Breast epithelium (tissue), 4 donors: ENCODE measurements at regions not wholly inside any gene's neighbourhood (a gene's known extent, or its start where the extent isn't known, plus 50 kb on each side); places are given as distances from the start of the nearest gene placed in this dataset.

ENCODE experiments used
- DNase-seq, 2 donors: peaks; one replicate each; pipeline ENCODE4 v3.0.0-alpha.2; 2019; ENCODE audit warnings: low spot score in 2 of 2
- H3K27ac ChIP-seq, 2 donors: fragments of 200-600 bp; sonication (generic) in 1 of 2; one replicate each; pipeline ENCODE4 v1.5.1; 2016 to 2019; ENCODE audit warnings: mild to moderate bottlenecking in 1 of 2
- H3K27me3 ChIP-seq, 2 donors: fragments of 200-600 bp; sonication (generic) in 1 of 2; one replicate each; pipeline versions ENCODE4 v1.5.1 to v1.6.0; 2017 to 2019; ENCODE audit warnings: control low read depth in 1 of 2, mild to moderate bottlenecking in 1 of 2
- H3K36me3 ChIP-seq: fragments of 200-600 bp; one replicate; pipeline ENCODE4 v1.5.1; 2019
- H3K4me1 ChIP-seq, 2 donors: fragments of 200-600 bp; sonication (generic); one replicate each; pipeline ENCODE4 v1.5.1; 2016 to 2019; ENCODE audit warnings: control low read depth in 1 of 2
- H3K4me3 ChIP-seq, 3 donors: fragments of 200-600 bp; sonication (generic); 1 replicate in 2 of 3; 2 replicates in 1 of 3; pipeline ENCODE4 v1.5.1; 2016 to 2019; ENCODE audit warnings: mild to moderate bottlenecking in 3 of 3, moderate library complexity in 2 of 3
- H3K9me3 ChIP-seq, 2 donors: fragments of 200-600 bp; sonication (generic) in 1 of 2; one replicate each; pipeline ENCODE4 v1.5.1; 2016 to 2019; ENCODE audit warnings: control low read depth in 1 of 2
- CTCF ChIP-seq, 3 donors: fragments of 450-650 bp; IDR thresholded peaks; one replicate each; pipeline ENCODE4 v1.5.1; 2016 to 2017; ENCODE audit warnings: antibody characterized with exemption in 3 of 3, mild to moderate bottlenecking in 3 of 3, moderate library complexity in 3 of 3
- POLR2A ChIP-seq: fragments of 450-650 bp; IDR thresholded peaks from one replicate; pipeline ENCODE4 v1.6.1; 2016; ENCODE audit warnings: antibody characterized with exemption, mild to moderate bottlenecking, moderate library complexity
- POLR2AphosphoS5 ChIP-seq, 3 donors: sonication (generic); formaldehyde crosslinking; IDR thresholded peaks; one replicate each; pipeline ENCODE4 v1.6.1; 2017; ENCODE audit warnings: antibody characterized with exemption in 3 of 3
- intact Hi-C: fragments of 100-400 bp; cut with DNase I; formaldehyde crosslinking; loops from one replicate; pipeline ENCODE4 v1.15.1; 2023; ENCODE audit warnings: low total_unique reads

- H3K9me3 ChIP-seq: no peaks in the 10 kb centered on the region
- H3K36me3 ChIP-seq: no peaks in the 10 kb centered on the region
- H3K4me1 ChIP-seq: no peaks in the 10 kb centered on the region
- no peak for DNase-seq
- H3K27me3 ChIP-seq: no peaks in the 10 kb centered on the region
- H3K4me3 ChIP-seq: no peak overlapping the region
- no peak overlapping the region for H3K27ac ChIP-seq
- TF ChIP-seq POLR2AphosphoS5 (IDR thresholded peaks at IDR 0.05) (no peak), CTCF (IDR thresholded peaks at IDR 0.05) (no peak), POLR2A (no peak)
- intact Hi-C loops: no loop called here
Observed at GRCh38 chr11:92482492-92483060, 258.0 kb downstream of the FAT3 start.

DNA sequence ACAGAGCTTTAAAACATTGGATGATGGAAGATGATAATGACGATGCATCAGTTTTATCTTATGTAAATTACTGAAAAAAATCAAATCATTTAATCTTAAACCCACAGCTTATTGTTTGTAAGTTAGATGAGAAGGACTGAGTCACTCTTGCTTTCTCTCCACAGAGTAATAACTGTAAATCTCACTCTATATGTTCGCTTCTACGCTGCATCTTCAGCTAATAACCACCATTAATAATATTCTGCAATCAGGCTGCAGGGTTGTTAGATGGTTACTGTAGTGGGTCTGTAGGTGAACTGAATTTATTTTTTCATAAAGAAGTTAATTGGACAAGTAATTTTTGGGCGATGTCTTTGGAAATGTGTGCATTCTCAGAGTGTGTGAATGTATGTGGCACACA is 260.0 kb downstream of the FAT3 start:
- intact Hi-C loops: no loop called here
- Histone ChIP-seq H3K27me3 (no peaks in the 10 kb centered on the region), H3K36me3 (no peaks in the 10 kb centered on the region), H3K4me3 (no peak overlapping the region), H3K27ac (no peak overlapping the region), H3K4me1 (no peaks in the 10 kb centered on the region), H3K9me3 (no peaks in the 10 kb centered on the region)
- TF ChIP-seq POLR2A (no peak), CTCF (IDR thresholded peaks at IDR 0.05) (no peak), POLR2AphosphoS5 (IDR thresholded peaks at IDR 0.05) (no peak)
- no peak for DNase-seq

DNA sequence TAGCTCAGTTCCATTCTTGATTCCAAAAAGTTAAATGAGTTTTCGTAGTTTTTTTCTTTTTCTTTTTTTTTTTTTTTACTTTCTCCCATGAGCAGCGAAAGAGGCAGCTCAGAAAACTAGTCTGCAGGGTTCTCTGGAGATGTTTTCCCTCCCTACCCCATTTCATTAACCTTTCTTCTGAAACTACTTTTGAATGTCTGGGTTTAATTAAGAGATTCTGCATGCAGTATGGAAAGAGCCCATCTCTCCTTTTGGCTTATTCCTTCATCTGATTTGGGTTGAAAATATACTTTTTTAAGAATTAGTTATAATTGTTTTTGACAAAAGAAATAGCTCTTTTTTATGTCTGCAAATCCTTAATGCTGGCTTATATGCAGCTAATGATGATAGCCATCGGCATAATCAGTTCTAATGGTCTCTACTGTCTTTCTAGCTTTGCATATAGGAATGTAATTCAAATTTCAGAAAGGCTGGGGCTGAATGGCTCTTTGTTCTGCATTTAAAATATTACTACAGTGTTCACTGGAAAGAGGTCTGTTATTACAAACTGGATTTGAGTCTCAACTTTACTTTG is 265.3 kb downstream of the FAT3 start:
- Histone ChIP-seq H3K4me1 (no peaks in the 10 kb centered on the region), H3K9me3 (no peaks in the 10 kb centered on the region), H3K36me3 (no peaks in the 10 kb centered on the region), H3K4me3 (no peak overlapping the region), H3K27ac (no peak overlapping the region), H3K27me3 (no peaks in the 10 kb centered on the region)
- TF ChIP-seq POLR2AphosphoS5 (IDR thresholded peaks at IDR 0.05) (no peak), POLR2A (no peak), CTCF (IDR thresholded peaks at IDR 0.05) (no peak)
- intact Hi-C loops: no loop called here
- DNase-seq: no peak

DNA sequence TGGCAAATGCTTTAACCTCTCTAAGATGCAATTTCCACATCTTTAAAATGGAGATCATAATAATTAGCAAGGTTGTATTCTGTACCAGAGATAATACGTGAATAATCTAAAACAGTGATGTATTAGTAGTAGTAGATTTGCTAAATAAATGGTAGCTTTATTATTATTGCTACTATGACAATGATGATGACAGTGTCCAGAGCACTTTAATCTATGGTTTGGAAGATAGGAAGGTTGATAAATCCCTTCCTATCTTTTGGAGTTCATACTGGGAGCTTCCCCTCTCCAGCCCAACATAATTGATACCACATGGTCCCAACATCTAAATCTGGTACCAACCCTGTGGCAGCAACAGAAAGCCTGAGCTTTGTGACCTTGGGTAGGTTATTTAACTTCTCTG is 267.8 kb downstream of the FAT3 start:
- no peak for TF ChIP-seq POLR2A
- TF ChIP-seq CTCF (IDR thresholded peaks at IDR 0.05): no peak
- no peaks in the 10 kb centered on the region for H3K27me3 ChIP-seq
- intact Hi-C loops: no loop called here
- no peak overlapping the region for H3K27ac ChIP-seq
- no peaks in the 10 kb centered on the region for H3K9me3 ChIP-seq
- H3K4me3 ChIP-seq: no peak overlapping the region
- no peak for DNase-seq
- no peaks in the 10 kb centered on the region for H3K4me1 ChIP-seq
- H3K36me3 ChIP-seq: no peaks in the 10 kb centered on the region

GRCh38 chr11:92495107-92495793 is 270.6 kb downstream of the FAT3 start:
- no peaks in the 10 kb centered on the region for H3K9me3 ChIP-seq
- H3K4me3 ChIP-seq: no peak overlapping the region
- no peak overlapping the region for H3K27ac ChIP-seq
- TF ChIP-seq CTCF (IDR thresholded peaks at IDR 0.05) (no peak), POLR2AphosphoS5 (IDR thresholded peaks at IDR 0.05) (no peak), POLR2A (no peak)
- H3K27me3 ChIP-seq: no peaks in the 10 kb centered on the region
- H3K36me3 ChIP-seq: no peaks in the 10 kb centered on the region
- no peak for DNase-seq
- intact Hi-C loops: no loop called here
- H3K4me1 ChIP-seq: no peaks in the 10 kb centered on the region
